DOHH2 (cell line): ENCODE measurements at regions not wholly inside any gene's neighbourhood (a gene's known extent, or its start where the extent isn't known, plus 50 kb on each side); places are given as distances from the start of the nearest gene placed in this dataset.

Experiments used
- H3F3A ChIP-seq: fragments of 200-600 bp; sonication (generic), shearing (Covaris generic); 2 replicates; pipeline ENCODE4 v1.6.0; 2016; ENCODE audit warnings: antibody characterized with exemption, mild to moderate bottlenecking; ENCODE audit not compliant: control insufficient read depth, insufficient read depth
- H3K27ac ChIP-seq: fragments of 200-600 bp; sonication (generic); 2 replicates; pipeline ENCODE4 v1.5.1; 2014; ENCODE audit warnings: low read depth, mild to moderate bottlenecking, low read length, moderate library complexity
- H3K27me3 ChIP-seq: fragments of 200-600 bp; sonication (generic); 2 replicates; pipeline ENCODE4 v1.6.1; 2014; ENCODE audit warnings: mild to moderate bottlenecking, low read length, mixed read lengths; ENCODE audit not compliant: control insufficient read depth
- H3K36me3 ChIP-seq: fragments of 200-600 bp; sonication (generic); 2 replicates; pipeline ENCODE4 v1.6.1; 2014; ENCODE audit warnings: mild to moderate bottlenecking, low read length, moderate library complexity, mixed read lengths; ENCODE audit not compliant: control insufficient read depth
- H3K4me1 ChIP-seq: fragments of 200-600 bp; sonication (generic); 2 replicates; pipeline ENCODE4 v1.6.1; 2014; ENCODE audit warnings: mild to moderate bottlenecking, low read length, mixed read lengths; ENCODE audit not compliant: control insufficient read depth
- H3K4me2 ChIP-seq: fragments of 200-600 bp; sonication (generic); 2 replicates; pipeline ENCODE4 v1.6.0; 2014; ENCODE audit warnings: mild to moderate bottlenecking, low read length, moderate library complexity
- H3K4me3 ChIP-seq: fragments of 200-600 bp; sonication (generic); 2 replicates; pipeline ENCODE4 v1.5.1; 2014; ENCODE audit warnings: mild to moderate bottlenecking, low read length, mixed read lengths
- H3K79me2 ChIP-seq: fragments of 200-600 bp; sonication (generic); 2 replicates; pipeline ENCODE4 v1.6.1; 2014; ENCODE audit warnings: mild to moderate bottlenecking, low read length, mixed read lengths; ENCODE audit not compliant: control insufficient read depth
- H3K9me2 ChIP-seq: fragments of 200-600 bp; sonication (generic); replicated peaks from 2 replicates; pipeline ENCODE4 v1.6.1; 2014; ENCODE audit warnings: mild to moderate bottlenecking, low read length, mixed read lengths; ENCODE audit not compliant: control insufficient read depth
- H3K9me3 ChIP-seq: fragments of 200-600 bp; sonication (generic); 2 replicates; pipeline ENCODE4 v1.6.1; 2014; ENCODE audit warnings: antibody characterized with exemption, low read length, mixed read lengths; ENCODE audit not compliant: control insufficient read depth, insufficient read depth
- H4K20me1 ChIP-seq: fragments of 200-600 bp; sonication (generic); 2 replicates; pipeline ENCODE4 v1.6.0; 2014; ENCODE audit warnings: low read depth, mild to moderate bottlenecking, antibody characterized with exemption, low read length, moderate library complexity; ENCODE audit not compliant: control insufficient read depth, insufficient read depth
- CTCF ChIP-seq: fragments of 200-600 bp; sonication (generic); IDR thresholded peaks from one replicate; pipeline ENCODE4 v1.5.1; 2014; ENCODE audit warnings: antibody characterized with exemption, mild to moderate bottlenecking, low read depth, low read length; ENCODE audit not compliant: poor library complexity, severe bottlenecking
- EZH2phosphoT487 ChIP-seq: fragments of 200-600 bp; sonication (generic); IDR thresholded peaks from 2 replicates; pipeline ENCODE4 v1.6.1; 2017; ENCODE audit warnings: borderline replicate concordance, mild to moderate bottlenecking, antibody characterized with exemption, low read length, moderate library complexity, mixed read lengths

- no peaks in the 10 kb centered on the region for H4K20me1 ChIP-seq
- no peaks in the 10 kb centered on the region for H3K36me3 ChIP-seq
- H3K4me3 ChIP-seq, result no peak overlapping the region
- H3K4me1 ChIP-seq, result peaks cover 39% of the 10 kb centered on the region
- no peaks in the 10 kb centered on the region for H3F3A ChIP-seq
- TF ChIP-seq CTCF (no peak), EZH2phosphoT487 (no peak)
- H3K79me2 ChIP-seq, result peaks cover 15% of the 10 kb centered on the region
- H3K27me3 ChIP-seq, result no peaks in the 10 kb centered on the region
- H3K4me2 ChIP-seq, result no peak overlapping the region
- no peak overlapping the region for H3K27ac ChIP-seq
- no peaks in the 10 kb centered on the region for H3K9me2 ChIP-seq
- no peaks in the 10 kb centered on the region for H3K9me3 ChIP-seq
Measured at GRCh38 chr6:90397047-90397446, 100.4 kb upstream of the BACH2 start.

- Histone ChIP-seq H3K4me2 (peak overlapping the region; percentile 55), H3K9me3 (no peaks in the 10 kb centered on the region), H3K27me3 (no peaks in the 10 kb centered on the region), H3K4me1 (peaks cover 70% of the 10 kb centered on the region), H3F3A (peaks cover 15% of the 10 kb centered on the region), H3K27ac (peak overlapping the region; percentile 49), H4K20me1 (no peaks in the 10 kb centered on the region), H3K79me2 (peaks cover 45% of the 10 kb centered on the region), H3K4me3 (peak overlapping the region; percentile 15), H3K36me3 (no peaks in the 10 kb centered on the region), H3K9me2 (no peaks in the 10 kb centered on the region)
- TF ChIP-seq CTCF (peak; percentile 88), EZH2phosphoT487 (no peak)
Measured at GRCh38 chr6:90393232-90393884, 96.7 kb upstream of the BACH2 start.

GRCh38 chr6:90390379-90390778, 93.7 kb upstream of the BACH2 start:
- Histone ChIP-seq H3K27me3 (no peaks in the 10 kb centered on the region), H3K4me1 (peaks cover 90% of the 10 kb centered on the region), H3K79me2 (peaks cover 75% of the 10 kb centered on the region), H3K4me3 (peak overlapping the region; percentile 67; the same call in 1 of the 2 replicates), H3K4me2 (peak overlapping the region; percentile 90), H3F3A (peaks cover 25% of the 10 kb centered on the region), H4K20me1 (no peaks in the 10 kb centered on the region), H3K36me3 (no peaks in the 10 kb centered on the region), H3K27ac (peak overlapping the region; percentile 99), H3K9me2 (no peaks in the 10 kb centered on the region), H3K9me3 (no peaks in the 10 kb centered on the region)
- TF ChIP-seq EZH2phosphoT487 (no peak), CTCF (no peak)
